Stimulated activated CD4-positive, alpha-beta T cell treated with anti-CD3 and anti-CD28 coated beads, Interleukin-15, amount 100 ng/mL, for 1 hour (primary cell): ENCODE measurements at regions not wholly inside any gene's neighbourhood (a gene's known extent, or its start where the extent isn't known, plus 50 kb on each side); places are given as distances from the start of the nearest gene placed in this dataset.
"Not testable (repeated sequence)": the region's sequence is repeated elsewhere in the genome, so short reads cannot be mapped to it uniquely, and the experiment has no call there.

Experiments used
- DNase-seq, 2 donors: peaks; one replicate each; pipeline ENCODE4 v3.0.0-alpha.2; 2020; ENCODE audit warnings: low read depth in 1 of 2, low spot score in 1 of 2

DNA sequence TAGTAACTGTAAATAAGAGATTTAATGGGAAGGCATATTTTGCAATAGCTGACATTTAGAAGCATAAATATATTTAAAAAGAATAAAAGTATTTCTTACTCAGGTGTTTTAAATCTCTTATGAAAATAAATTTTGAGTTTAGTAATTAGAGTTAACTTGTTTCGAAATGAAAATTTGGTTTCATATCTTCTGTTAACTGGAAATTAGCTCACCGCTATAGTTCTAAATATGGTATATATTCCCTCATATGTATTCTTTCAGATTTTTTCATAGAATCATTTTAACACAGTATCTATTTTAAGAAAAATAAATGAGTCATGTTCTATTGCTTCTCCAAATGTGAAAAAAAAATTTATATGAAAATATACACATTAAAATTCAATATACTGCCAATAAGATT lies 434.1 kb downstream of the DTWD2 start:
- DNase-seq: no peak

DNA sequence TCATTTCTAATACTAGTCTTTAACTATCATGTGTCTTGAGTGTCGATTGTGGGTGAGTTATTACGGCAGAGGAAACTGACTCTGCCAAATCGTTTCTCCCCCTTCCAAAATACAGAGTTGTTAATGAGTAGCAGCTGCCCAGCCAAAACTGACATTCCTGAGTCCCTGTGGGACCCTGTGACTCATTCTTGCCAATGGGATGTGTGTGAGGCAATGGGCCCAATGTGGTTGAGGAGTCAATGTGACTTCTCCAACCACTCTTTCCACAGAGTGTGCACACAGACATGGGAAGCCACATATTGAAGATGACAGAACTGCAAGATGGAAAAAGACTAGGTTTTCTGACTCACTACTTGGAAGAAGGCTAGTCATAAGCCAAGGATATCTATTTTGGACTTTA lies 434.7 kb downstream of the DTWD2 start:
- DNase-seq: no peak

DNA sequence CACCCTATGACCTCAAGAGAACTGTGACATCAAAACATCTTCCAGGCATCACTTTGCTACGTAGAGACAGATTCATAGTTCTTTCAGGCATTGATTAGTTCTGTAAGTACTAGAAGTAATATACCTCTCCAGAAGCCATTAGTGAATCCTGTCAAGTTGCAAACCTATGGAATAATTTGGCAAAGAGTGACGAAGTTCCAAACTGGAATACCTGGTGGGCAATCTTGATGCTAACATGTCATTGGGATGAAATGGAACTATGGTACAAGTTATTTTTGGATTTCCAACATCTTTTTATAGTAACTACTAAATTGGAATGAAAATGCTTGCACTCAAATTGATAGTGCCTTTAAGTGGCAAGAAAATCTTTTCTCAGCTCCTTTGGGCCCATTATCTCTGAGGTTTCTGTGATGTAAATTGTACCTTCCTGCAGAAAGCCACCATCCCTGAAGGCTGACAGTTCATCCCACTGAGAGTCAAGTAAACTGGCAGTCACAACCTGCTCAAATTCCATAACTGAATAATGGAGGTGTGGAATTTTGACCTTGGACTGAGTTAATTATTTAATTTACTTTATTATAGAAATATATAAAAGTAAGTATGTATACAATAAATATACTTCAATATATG lies 435.5 kb downstream of the DTWD2 start:
- DNase-seq: no peak

GRCh38 chr5:118552146-118552545 lies 436.2 kb downstream of the DTWD2 start:
- DNase-seq: no peak

DNA sequence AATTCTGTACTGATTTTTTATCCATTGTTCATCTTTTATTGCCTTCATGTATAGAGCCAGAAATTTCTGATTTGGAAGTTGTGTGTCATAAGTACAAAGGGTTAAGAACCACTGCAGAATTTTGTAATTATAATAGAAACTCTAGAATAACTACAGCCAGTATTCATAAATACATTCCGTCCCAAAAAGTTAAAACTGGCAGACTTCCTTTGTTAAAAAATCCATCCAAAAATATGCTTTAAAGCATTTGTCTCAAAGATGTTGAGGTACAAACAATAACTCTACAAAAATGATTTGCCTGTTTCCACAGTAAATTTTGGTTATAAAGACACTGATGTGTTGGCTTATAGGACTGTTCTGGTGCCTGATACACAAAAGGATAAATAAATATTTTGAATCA lies 436.6 kb downstream of the DTWD2 start:
- DNase-seq: no peak

GRCh38 chr5:118551031-118551430 lies 437.3 kb downstream of the DTWD2 start:
- no peak for DNase-seq

DNA sequence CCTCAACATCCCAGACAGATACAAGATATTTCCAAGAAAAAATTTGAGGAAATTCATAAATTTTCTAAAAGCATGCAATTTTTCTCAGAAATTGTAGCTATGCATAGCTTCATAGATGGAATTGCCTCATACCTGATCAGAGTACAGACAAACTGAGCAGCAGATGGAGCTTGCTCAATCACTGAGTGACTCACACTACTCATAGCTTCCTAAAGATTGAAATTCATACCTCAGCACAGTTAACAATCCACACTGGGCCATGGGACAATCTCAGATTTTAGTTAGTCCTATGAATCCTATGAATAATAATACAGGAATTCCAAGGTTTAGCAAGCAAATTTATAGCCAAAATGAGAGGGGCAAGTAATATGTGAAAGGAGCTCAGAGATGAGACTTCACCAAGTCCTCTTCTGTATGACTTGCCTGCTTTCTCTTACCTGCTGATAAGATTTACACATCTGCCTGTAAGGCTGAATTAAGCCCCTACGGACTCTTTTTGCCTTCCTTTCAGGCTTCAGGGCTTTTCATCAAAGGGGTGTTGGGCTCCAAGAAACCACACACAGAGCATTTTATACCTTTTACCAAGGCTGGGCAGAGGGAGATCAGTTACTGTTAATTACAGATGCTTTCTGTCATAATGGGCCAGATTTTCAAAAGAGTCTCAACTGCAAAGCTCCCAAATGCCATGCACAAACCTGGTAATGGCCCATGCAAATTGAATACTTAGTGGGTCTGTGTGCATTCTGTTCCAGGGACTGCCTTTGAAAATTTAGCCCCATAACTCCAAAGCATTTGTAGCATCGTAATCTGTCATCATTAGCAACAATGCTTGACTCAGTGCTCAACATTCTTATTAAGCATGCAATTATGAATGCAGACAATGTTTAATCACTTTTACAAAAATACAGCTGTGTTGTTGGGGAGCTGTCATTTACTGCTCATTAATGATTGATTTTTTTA lies 439.3 kb downstream of the DTWD2 start:
- DNase-seq: no peak

DNA sequence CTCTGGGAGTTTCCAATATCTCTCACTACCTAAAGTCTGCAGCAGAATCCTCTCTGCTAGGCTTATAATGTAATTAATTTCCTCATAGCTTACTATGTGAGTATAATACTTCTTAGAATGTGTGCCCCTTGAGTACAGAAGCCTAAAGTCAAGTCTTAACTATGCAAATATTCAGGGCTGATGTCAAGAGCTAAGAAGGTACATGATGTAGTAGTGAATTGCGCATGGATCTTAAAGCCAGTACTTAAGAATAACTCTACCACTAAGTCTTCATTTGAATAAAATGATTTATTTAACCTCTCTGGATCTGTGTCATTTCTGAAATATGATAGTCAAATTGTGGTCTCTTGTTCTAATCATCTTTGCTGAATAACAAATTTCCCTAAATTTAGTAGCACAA lies 442.9 kb downstream of the DTWD2 start:
- DNase-seq: no peak

DNA sequence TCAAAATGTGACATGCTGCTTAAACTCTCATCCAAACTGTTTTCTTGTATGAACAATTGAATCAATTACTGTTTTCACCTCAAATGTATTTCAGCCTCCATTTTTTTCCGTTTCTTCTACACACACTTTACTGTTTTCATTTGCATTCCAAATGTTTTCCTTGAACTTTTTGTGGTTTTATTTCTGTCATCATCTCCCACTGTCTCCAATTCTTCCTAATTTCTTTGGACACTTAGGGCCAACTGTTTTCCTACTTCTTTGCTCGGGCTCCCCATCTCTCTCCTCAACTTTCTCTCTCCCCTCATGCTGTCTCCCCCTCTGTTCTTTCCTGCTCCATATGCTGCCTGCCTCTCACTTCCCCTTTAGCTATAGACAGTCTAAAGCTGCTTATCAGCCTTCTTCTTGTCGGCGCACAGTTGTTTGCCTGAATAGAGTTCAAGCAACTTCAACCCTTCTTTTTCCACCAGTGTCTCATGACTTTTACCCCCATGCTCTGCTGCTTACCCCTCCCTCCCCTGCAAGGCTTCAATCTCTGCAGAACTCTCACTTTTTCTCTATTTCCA lies 443.4 kb downstream of the DTWD2 start:
- no peak for DNase-seq

- no peak for DNase-seq
Measured at GRCh38 chr5:118533923-118534322, 454.4 kb downstream of the DTWD2 start.

- DNase-seq: no peak
Measured at GRCh38 chr5:118533156-118533555, 455.2 kb downstream of the DTWD2 start.

DNA sequence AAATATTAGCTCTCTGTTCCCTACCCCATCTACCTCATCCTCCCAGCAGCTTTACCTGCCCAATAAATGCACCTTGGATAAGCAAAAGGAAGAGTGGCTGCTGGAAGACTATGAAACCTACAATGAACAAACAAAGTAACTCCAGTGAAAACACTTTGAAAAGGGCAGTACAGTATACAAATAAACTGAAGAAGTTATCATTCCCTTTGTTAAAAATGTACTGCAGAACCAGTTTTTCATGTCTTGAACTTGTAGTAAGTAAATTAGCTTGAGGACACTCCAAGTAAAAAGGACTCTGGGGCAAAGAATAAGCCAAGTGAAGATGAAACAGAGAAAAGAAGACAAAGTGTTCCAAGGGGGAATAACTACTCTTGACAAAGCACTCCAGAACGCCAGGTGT lies 457.1 kb downstream of the DTWD2 start:
- no peak for DNase-seq

DNA sequence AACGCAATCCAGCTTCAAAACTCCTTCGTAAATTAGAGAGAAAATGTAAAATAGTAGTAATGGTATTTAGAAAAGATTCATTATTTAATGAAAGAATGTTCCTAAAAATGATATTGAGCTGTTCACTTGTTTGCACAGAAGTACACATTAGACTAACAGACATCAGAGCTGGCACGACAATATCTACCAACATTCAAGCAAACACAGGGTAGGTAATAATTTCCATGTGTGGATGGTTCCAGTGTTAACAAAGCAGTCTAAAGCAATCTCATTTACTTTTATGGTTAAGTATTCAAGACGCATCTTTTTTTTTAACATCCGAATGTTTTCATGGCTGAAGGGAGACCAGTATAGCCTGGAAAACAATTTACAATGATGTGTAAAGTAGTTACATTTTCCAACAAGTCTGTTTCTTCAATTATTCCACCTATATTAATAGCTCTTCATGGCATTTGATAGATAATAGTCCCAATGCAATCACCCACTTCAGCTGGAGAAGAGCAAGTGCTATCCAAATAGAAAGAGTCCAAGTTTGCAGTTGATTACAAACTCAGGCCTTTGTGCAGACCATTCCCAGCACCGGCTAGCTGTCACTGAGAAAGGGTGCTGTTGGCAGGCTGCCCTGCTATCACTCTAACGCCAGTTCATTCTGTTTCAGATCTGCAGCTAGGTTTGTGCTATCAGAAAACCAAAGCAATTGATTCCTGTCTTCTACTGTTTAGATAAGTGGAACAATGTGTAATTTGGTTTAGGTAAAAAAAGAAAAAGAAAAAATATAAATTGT lies 458.8 kb downstream of the DTWD2 start:
- no peak for DNase-seq

DNA sequence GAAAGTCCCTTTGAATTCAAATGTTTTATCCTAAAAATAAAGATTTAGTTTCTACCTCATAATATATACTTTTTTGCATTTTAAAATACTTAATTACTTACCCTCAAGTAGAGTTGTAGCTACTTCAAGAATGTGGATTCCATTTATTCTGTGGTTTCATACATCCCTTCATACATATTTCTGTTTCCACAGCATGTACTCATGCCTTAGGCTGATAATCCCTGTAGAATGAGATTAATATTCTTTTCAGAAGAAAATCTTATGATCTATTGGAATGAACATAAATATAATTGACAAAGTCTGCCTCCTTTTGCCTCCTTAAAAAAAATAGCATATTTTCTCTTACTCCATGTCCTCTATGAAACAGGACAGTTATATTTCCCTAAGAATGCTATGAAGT lies 465.7 kb downstream of the DTWD2 start:
- DNase-seq: no peak

- no peak for DNase-seq
Measured at GRCh38 chr5:118520771-118521415, 467.5 kb downstream of the DTWD2 start.

- no peak for DNase-seq
Measured at GRCh38 chr5:118519466-118519865, 468.9 kb downstream of the DTWD2 start.

DNA sequence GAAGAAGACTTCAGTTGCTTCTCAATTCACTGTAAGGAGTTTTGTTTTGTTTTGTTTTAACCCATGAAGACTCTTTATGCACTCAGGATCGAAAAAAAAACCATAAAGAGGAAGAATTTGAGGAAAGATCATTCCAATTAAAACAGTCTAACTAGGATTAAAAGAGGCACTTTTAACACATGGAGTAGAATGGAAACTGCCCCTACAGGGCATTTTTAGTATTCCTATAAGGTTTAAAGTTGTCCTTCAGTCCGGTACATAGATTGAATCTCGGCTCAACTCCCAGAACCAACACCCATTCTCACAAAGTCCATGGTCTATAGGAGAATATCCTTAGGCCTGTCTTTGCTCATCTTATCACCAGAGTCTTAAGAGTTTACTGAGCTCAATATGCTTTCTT lies 469.6 kb downstream of the DTWD2 start:
- DNase-seq: no peak

DNA sequence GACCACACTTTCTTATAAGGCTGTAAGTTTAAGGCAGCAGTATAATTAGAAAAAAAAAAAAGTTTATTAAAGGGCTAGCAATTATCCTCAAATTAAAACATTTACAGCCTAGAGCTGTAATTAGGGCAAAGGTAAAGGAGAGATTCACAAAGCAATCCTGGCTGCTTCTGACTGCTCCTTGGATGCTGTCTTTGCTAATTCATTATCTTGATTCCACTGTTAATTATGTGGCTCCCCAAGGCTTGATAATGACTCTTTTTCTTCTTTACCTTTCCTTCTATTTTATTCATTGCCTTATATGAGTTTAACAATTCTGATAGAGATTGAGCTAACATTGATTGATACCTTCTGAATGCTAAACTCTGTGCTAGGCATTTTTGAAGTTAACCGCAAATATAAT lies 476.5 kb downstream of the DTWD2 start:
- DNase-seq: no peak

- no peak for DNase-seq
Measured at GRCh38 chr5:118506217-118506852, 482.0 kb downstream of the DTWD2 start.

DNA sequence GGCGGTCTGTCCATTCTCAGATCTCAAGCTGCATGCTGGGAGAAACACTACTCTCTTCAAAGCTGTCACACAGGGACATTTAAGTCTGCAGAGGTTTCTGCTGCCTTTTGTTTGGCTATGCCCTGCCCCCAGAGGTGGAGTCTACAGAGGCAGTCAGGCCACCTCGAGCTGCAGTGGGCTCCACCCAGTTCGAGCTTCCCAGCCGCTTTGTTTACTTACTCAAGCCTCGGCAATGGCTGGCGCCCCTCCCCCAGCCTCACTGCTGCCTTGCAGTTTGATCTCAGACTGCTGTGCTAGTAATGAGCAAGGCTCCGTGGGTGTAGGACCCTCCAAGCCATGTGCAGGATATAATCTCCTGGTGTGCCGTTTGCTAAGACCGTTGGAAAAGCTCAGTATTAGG lies 486.1 kb downstream of the DTWD2 start:
- not testable (repeated sequence) for DNase-seq

- DNase-seq: no peak
Measured at GRCh38 chr5:118491351-118491750, 497.0 kb downstream of the DTWD2 start.
